K562 (cell line): ENCODE measurements at regions not wholly inside any gene's neighbourhood (a gene's known extent, or its start where the extent isn't known, plus 50 kb on each side); places are given as distances from the start of the nearest gene placed in this dataset.

Source experiments
- IRF2 ChIP-seq: sonication (generic); formaldehyde crosslinking; IDR thresholded peaks from 2 replicates; pipeline ENCODE4 v1.8.1; 2022; ENCODE audit warnings: mild to moderate bottlenecking, missing genetic modification reagents
- NBN ChIP-seq: fragments of 450-650 bp; IDR thresholded peaks from 2 replicates; pipeline ENCODE4 v1.6.1; 2016; ENCODE audit warnings: low read depth, mild to moderate bottlenecking
- POLR2AphosphoS2 ChIP-seq: IDR thresholded peaks from 2 replicates; pipeline ENCODE4 v1.6.1; 2012; ENCODE audit warnings: low read length, improper control_type of control experiment
- POLR2G ChIP-seq: fragments of 200-400 bp; formaldehyde crosslinking; IDR thresholded peaks from 2 replicates; pipeline ENCODE4 v1.6.1; 2017; ENCODE audit warnings: low read depth, mild to moderate bottlenecking, antibody characterized with exemption, low read length, moderate library complexity
- SMARCA5 ChIP-seq: fragments of 450-650 bp; IDR thresholded peaks from 2 replicates; pipeline ENCODE4 v1.6.1; 2016
- TAF9B ChIP-seq: fragments of 450-650 bp; IDR thresholded peaks from 2 replicates; pipeline ENCODE4 v1.6.1; 2018; ENCODE audit warnings: mild to moderate bottlenecking; ENCODE audit not compliant: partially characterized antibody
- ZBTB7A ChIP-seq: IDR thresholded peaks from 2 replicates; pipeline ENCODE4 v1.6.1; 2011; ENCODE audit warnings: low read depth, mild to moderate bottlenecking, low read length, moderate library complexity, borderline replicate concordance; ENCODE audit not compliant: control insufficient read depth
- ZNF184 ChIP-seq: sonication (generic); formaldehyde crosslinking; IDR thresholded peaks from 2 replicates; pipeline ENCODE4 v1.5.0; 2020; ENCODE audit warnings: missing genetic modification reagents
- ZNF282 ChIP-seq: sonication (generic); formaldehyde crosslinking; IDR thresholded peaks from 2 replicates; pipeline ENCODE4 v1.8.1; 2023; ENCODE audit warnings: missing genetic modification reagents
- TF ChIP-seq, protein P1 (sequence below), 3 experiments: IDR thresholded peaks in 2 of 3; conservative IDR thresholded peaks in 1 of 3; 2 replicates each; pipeline ENCODE4 v1.5.1; 2011 to 2012; ENCODE audit warnings: low read length in 3 of 3, mild to moderate bottlenecking in 3 of 3, control low read depth in 2 of 3, improper control_type of control experiment in 1 of 3, inconsistent platforms in 1 of 3, low read depth in 1 of 3, mixed read lengths in 1 of 3, moderate library complexity in 1 of 3; ENCODE audit not compliant: insufficient read depth in 2 of 3

DNA sequence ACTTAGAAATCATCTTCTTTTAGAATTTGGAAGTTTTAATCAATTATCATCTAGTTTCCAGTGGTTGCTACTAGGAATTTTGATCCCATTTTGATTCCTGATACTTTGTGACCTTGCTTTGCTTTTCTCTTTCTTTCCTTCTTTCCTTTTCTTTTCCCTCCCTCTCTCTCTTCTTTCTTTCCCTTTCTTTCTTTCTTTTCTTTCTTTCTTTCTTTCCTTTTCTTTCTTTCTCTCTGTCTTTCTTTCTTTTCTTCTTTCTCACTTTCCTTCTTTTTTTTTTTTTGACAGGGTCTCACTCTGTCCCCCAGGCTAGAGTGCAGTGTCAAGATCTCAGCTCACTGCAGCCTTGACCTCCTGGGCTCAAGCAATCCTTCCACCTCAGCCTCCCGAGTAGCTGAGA, 81.5 kb upstream of the OSBPL8 start:
- TF ChIP-seq NBN (no peak), TAF9B (no peak), ZNF282 (CRISPR knock-in tag) (no peak), ZNF184 (no peak), IRF2 (CRISPR knock-in tag) (no peak), ZBTB7A (no peak), POLR2AphosphoS2 (no peak), POLR2G (no peak), SMARCA5 (no peak)
- TF ChIP-seq, protein P1, sequence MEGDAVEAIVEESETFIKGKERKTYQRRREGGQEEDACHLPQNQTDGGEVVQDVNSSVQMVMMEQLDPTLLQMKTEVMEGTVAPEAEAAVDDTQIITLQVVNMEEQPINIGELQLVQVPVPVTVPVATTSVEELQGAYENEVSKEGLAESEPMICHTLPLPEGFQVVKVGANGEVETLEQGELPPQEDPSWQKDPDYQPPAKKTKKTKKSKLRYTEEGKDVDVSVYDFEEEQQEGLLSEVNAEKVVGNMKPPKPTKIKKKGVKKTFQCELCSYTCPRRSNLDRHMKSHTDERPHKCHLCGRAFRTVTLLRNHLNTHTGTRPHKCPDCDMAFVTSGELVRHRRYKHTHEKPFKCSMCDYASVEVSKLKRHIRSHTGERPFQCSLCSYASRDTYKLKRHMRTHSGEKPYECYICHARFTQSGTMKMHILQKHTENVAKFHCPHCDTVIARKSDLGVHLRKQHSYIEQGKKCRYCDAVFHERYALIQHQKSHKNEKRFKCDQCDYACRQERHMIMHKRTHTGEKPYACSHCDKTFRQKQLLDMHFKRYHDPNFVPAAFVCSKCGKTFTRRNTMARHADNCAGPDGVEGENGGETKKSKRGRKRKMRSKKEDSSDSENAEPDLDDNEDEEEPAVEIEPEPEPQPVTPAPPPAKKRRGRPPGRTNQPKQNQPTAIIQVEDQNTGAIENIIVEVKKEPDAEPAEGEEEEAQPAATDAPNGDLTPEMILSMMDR (IDR thresholded peaks at IDR 0.05 in 2 of 3, conservative IDR thresholded peaks at IDR 0.05 in 1 of 3; ENCODE audit: insufficient read depth in 2 of 3, low read depth in 1 of 3, low read length in 3 of 3), result no peak
